GM18858 (cell line): ENCODE measurements at regions not wholly inside any gene's neighbourhood (a gene's known extent, or its start where the extent isn't known, plus 50 kb on each side); places are given as distances from the start of the nearest gene placed in this dataset.

Experiments used
- ATAC-seq: cut with Tn5 transposase; IDR thresholded peaks from one replicate; pipeline ENCODE4 v1.9.1; 2021; ENCODE audit not compliant: unreplicated experiment

GRCh38 chr14:97283841-97284240 is 486.7 kb downstream of the VRK1 start:
- no peak for ATAC-seq

- no peak for ATAC-seq
These were observed 490.8 kb downstream of the VRK1 start for GRCh38 chr14:97287956-97288355.

GRCh38 chr14:97290065-97290464 is 492.9 kb downstream of the VRK1 start:
- no peak for ATAC-seq

- no peak for ATAC-seq
These were observed 493.8 kb downstream of the VRK1 start for GRCh38 chr14:97290977-97291376.

GRCh38 chr14:97293659-97294058 is 496.5 kb downstream of the VRK1 start:
- no peak for ATAC-seq

DNA sequence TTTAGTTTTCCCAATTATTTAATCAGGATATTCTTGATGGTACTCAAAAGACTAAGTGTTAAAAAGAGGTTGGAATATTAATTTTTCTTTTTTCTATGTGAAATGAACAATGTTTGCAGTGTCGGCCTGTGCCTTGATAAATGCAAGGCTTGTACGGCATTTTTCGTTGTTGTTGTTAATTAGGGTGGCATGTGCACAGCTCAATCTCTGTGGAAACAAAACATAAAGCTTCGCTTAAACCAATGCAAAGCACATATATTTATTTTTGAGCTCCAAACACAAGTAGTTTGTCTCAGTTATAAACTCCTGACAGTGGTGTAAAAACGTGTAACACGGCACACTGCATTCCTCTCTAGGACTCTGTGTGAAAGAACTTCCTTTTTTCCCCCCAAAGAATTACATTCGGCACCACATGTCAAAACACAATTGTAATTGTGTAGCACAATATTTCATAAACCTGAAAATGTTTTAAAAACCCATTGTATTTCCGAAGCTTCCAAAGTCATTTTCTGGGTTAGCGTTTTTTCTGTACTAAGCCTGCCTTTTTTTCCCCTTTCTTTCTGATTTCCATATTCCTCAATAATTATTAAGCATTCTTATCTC is 498.0 kb downstream of the VRK1 start:
- ATAC-seq = no peak

DNA sequence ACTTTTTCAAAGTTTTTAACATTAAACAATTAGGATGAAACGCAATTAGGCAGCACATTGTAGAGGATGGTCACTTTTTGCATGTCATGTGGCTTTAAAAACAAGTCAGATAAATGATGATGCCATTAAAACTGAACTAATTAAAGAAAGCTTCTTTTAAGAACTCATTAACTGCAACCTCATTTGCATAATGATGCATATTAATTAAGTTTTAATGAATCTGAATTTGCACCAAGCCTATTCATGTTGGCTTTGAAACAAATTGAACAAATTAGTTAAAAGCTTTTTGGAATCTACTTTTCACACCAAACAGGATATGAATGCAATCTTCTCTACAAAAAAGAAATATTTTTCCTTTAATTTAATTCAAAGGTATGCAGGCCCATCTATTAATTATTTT is 499.0 kb downstream of the VRK1 start:
- ATAC-seq = no peak

DNA sequence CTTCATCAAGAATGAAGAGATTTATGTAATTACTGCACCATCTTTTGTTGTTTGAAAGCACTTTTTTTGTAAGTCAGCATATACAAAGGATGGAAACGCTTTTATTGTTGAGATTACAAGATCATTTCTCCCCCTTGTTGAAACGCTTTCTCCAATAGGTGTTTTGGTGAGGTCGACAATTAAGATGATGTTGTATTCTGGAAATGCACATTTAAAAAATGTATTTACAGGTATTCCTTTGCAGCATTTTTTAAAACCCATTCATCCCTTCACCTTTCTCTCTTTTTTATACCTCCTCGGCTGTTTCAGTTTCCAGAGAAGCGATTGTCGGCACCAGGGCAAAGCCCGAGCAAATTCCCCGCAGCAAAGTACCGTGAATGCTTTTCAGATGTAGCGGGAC is 499.9 kb downstream of the VRK1 start:
- ATAC-seq = no peak

- no peak for ATAC-seq
These were observed 501.1 kb downstream of the VRK1 start for GRCh38 chr14:97298331-97298730.

DNA sequence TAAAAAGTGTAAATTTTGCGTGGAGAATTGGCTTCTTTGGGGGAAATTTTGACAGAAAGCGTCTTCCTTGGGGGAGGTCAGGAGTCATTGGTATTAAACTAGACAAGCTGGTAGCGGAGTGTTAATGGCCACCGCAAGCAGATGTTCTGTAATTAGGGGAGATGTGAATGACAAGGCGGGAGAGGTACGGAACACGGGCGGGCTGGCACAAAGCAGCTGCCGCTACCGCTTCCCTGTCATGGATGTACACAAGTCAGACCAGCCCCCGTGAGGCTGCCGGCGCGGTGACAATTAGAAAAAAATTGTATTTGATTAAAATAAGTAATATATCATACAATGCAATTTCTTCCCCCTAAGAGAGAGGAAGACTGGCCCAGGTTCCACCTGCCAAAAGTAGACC is 501.6 kb downstream of the VRK1 start:
- ATAC-seq = no peak

DNA sequence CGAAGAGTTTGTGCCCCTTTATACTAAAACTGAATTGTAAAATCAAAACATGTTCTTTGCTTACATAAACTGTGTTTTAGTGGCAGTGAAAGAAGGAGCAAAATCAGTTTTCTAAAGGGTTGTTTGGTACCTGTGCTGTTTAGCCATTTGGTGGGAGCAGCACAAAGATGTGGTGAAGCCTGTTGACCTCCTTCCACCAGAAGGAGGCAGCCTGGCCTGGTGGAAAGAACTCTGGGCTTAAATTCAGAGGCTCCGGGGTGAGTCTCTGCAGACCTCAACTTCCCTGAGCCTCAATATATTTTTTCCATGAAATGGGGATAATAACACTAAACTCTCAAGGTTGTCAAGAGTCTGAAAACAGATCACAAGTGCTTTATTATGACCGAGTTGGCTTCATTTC is 502.5 kb downstream of the VRK1 start:
- ATAC-seq = no peak

DNA sequence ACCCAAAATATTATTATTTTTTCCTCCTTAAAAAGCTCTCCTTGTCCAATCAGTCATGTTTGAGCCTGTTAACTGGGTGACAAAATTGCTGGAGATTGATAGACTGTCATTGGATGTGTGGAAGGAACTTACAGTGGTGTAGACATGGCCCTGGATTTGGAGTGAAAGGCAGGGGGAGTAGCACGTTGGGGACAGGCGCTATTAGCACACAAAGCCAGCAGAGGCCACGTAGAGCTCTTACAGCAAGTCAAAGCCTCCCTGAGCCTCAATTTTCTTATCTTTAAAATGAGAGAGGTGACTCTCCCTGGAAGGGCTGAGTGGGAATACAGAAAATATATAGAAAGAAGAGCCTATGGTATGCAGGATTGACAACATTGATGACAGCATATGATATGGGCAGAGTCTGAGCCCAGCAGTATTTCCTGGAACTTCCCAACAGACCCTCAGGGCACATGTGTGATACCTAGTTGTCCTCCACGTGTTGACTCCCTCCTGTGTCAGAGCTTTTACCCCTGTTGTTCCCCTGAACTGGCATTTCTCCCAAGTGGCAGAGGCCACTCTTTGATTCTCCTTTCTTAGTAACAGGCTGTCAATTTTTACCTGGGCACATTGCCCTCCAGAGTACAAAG is 504.9 kb downstream of the VRK1 start:
- ATAC-seq = no peak

- no peak for ATAC-seq
These were observed 509.1 kb downstream of the VRK1 start for GRCh38 chr14:97306133-97306759.

DNA sequence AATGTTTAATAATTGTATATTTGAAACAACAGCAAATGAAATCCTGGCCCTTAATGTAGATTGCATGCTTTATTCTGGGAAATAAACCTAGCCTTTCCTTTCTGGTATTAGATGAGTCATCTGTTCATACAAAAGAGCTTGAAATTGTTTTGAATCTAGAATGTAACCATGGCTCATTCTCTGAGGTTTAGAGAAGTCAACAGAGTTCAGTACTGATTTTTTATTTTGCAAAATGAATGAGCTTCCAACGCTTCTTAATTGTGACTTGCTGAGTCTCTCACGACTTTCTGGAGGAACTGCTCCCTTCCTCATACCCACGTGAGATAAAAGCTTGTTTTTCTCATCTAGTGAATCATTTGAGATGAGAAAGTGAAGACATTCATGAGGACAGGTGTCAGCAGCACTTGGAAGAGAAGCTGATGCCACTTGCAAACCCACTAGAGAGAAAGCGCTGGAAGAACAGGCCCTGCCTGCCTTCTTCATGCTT is 509.6 kb downstream of the VRK1 start:
- ATAC-seq = no peak

DNA sequence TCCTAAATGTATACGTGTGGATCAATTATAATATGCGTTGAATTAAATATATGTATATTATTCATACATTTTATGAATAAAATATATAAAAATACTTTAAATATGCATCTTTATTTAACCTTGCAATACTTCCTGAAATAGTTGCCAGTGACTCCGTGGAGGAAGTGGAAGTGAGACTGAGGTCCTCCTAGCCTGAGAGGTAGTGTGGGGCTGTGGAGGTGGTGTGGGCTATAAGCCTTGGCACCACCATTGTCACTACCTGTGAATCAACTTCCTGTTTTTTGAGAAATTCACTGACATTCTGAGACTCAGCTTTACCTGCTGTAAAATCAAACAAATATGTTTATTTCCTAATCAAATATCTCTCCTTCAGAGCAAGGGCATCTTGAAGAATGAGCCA is 514.2 kb downstream of the VRK1 start:
- ATAC-seq = no peak

DNA sequence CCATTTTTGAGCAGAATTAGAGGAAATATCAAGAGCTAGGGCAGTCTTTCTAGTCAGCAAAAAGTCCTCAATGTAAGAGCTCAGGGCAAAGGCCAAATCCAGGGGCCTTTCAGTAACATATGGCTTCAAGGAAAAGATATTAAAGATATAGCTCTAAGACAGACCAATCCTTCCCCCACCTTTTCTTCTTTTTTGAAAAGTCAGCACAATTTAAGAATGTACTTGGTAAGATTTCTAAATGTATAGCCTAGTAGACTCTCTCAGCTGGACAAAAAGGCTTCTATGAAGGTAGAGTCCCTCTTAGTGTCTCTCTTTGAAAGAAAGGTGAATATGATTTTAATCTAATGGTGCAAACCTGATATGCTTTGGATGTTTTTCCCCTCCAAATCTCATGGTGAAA is 515.7 kb downstream of the VRK1 start:
- ATAC-seq = no peak

- no peak for ATAC-seq
These were observed 518.6 kb downstream of the VRK1 start for GRCh38 chr14:97315790-97316189.

DNA sequence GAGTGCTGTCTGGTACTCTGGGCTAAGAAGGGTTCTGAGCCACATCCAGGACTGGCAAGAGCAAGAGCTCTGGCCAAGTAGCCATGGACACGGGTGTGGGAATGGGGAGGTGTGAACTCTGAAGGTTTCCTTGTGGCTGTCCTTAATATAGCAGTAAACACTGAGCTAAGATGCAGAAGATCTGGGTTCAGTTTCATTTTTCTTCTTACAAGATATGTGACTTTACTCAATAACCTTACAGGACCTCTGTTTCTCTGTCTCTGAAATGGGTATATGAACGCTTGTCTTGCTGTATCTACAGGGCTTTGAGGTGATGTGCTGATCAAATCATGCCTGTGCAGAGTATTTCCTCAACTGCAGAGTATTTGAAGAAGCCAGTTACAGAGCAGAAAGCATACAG is 521.2 kb downstream of the VRK1 start:
- ATAC-seq = no peak

- ATAC-seq = no peak
These were observed 522.5 kb downstream of the VRK1 start for GRCh38 chr14:97319691-97320090.

DNA sequence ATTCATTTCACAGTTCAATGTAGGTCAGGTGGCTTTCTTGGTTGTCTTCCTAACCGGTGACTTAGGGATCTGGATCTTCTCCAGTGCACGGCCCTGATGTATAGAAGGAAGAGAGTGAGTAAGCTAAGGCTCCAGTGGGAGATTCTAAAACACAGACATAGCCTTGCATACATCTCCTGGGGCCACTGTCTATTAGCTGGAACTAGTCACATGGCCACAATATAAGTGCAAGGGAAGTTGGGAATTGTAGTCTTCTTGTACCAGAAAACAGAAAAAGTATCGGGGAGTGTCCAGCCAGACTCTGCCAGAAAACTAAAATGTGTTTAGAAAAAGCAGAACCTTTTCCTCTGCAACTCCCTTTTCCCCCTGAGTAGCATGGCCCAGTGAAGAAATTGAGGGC is 531.6 kb downstream of the VRK1 start:
- no peak for ATAC-seq

DNA sequence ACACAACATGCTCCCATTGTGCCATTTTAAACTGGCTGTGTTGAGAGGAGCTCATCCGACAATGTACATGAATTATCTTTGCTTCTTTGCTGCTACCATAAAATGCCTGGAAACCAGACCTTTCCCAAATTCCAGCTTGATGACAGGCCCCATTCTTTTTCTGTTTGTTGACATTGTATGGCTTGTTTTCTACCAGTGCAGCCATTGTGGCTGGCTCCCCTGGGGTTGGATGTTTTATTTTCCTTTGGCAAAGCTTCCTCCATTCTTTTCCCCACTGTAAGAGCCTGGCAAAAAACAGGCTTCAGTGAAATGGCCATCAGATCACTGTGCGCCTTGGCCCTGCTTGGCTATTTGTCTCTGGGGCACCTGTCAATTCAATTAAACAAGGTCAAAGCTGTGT is 532.5 kb downstream of the VRK1 start:
- no peak for ATAC-seq

DNA sequence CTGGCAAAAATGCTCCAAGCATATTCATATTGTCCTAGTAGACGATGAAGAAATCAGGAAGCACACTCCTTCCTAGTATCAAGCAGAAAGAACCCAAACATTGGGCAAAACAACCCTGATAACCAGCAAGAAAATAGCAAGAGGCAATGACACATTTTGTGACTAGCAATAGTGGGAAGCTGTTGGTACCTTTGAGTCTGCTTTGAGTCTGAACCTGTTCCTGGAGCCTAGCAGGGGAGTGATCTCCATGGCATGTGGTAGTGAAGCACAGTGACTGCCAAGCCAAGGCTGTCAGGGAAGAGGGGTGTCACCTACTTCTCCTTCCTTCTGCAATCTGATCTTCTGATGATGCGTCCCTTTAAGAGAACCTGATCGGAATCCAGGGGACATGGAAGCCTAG is 533.9 kb downstream of the VRK1 start:
- no peak for ATAC-seq

- ATAC-seq = no peak
These were observed 534.3 kb downstream of the VRK1 start for GRCh38 chr14:97331526-97331925.
